KBM-7 (cell line): ENCODE measurements at regions not wholly inside any gene's neighbourhood (a gene's known extent, or its start where the extent isn't known, plus 50 kb on each side); places are given as distances from the start of the nearest gene placed in this dataset.

ENCODE experiments used
- DNase-seq: peaks from one replicate; pipeline ENCODE4 v3.0.0-alpha.2; 2015
- in situ Hi-C: fragments of 300-500 bp; cut with MboI; formaldehyde crosslinking; loops from 2 replicates; pipeline ENCODE4 v1.14.3; 2020; ENCODE audit warnings: low sequenced_read_pairs, low pct_unique_long_range_greater_than_20kb, mixed read lengths

DNA sequence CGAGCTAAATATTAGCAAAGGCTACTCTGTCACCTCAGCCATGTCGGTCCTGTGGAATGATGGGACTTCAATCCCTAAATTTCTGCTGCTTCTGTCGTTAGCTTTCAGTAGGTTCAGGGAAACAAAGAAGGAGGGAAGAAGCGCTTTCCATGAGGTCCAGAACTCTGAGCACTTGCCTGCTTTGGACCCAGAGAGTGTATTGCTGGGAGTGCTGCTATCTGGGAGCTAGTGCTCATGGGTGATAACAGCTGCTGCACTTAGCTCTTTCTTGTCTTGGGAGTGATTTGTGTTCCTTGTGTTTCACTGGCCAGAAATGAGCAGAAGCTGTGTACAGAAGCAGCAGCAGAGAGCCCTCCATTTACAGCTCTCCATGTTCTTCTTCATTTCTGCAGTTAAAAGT lies 369.8 kb downstream of the DIPK2A start:
- no peak for DNase-seq
- in situ Hi-C loops = no loop called here

- DNase-seq = no peak
- in situ Hi-C loops = no loop called here
Measured at GRCh38 chr3:144343343-144343742, 371.7 kb downstream of the DIPK2A start.

DNA sequence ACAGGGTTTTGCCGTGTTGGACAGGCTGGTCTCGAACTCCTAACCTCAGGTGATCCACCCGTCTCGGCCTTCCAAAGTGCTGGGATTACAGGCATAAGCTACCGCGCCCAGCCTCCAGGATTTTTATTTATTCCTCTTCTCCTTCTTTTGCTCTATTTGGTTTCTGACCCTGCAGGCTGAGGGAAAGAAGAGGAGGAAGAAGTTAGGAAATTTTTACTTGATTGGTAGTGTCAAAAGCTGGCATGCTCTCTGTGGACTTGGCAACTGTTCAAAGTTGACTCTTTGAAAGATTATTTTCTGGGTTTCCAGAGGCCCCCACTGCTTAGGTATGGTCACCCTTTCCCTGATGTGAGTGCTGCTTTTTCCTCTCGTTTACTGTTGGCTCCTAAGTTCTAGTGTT lies 372.2 kb downstream of the DIPK2A start:
- in situ Hi-C loops = no loop called here
- DNase-seq = no peak

DNA sequence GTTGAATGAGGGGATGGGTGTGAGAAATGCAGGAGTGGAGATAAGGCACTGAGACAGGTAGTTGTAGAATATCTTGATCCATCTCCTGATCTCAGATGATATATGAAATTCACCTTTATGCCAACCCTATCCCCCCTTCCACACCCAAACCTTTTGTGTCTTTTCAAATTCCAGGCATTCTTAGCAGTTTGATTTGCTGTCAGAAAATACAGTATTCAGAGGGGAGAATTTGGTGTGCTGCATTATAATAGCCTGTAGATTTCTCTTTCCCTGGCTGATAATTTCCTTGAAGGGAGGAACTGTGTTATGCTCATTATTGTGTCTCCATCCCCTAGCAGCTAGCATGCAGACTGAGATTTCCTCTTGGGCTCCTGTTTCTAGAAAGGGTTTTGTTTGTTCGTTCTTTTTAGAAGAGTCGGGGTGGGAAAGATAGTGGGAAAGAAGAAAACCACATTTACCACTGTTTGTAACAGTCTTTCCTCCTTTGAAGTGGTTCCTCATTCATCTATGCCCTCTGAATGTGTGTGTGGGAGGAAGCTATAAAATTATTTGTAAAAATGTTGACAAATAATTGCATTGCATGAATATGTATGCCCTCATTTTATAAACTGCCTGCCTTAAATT lies 373.4 kb downstream of the DIPK2A start:
- in situ Hi-C loops = no loop called here
- DNase-seq = peak; percentile 69

DNA sequence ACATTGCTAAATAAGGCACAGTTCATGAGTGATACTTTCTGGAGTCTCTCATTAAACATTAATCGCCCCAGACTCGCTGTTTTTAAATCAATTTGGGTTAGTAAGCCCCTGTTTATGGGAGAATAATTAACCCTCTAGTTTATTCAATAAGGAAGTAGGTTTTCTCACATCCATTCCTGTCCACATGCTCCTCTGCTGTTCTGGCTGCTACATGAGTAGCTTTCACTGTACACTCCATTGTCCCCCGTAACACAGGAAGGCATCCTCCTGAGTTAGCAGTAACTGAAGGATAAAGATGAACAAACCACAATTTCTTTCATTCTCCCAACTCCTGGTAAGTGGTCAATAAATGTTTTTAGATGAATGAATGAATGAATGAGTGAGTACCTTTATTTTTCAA lies 378.5 kb downstream of the DIPK2A start:
- in situ Hi-C loops = no loop called here
- no peak for DNase-seq

DNA sequence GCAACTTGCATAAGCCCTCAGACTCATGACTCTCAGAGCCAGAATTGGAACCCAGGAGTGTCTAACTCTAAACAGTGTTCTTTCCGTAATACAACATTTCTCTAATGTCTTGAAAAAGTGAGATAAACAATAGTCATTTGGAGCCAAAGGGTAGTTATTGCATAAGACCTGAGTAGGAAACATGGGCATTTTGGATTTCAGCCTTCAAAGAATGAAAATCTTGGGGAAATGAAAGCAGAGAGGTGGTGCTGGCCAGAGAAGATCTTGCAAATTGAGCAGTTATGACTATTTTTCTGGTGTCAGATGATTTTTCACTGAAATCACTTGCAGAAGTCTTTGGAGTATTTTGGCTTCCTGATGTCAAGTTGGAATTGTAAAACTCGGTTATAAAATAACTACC lies 379.4 kb downstream of the DIPK2A start:
- in situ Hi-C loops = no loop called here
- DNase-seq = no peak

DNA sequence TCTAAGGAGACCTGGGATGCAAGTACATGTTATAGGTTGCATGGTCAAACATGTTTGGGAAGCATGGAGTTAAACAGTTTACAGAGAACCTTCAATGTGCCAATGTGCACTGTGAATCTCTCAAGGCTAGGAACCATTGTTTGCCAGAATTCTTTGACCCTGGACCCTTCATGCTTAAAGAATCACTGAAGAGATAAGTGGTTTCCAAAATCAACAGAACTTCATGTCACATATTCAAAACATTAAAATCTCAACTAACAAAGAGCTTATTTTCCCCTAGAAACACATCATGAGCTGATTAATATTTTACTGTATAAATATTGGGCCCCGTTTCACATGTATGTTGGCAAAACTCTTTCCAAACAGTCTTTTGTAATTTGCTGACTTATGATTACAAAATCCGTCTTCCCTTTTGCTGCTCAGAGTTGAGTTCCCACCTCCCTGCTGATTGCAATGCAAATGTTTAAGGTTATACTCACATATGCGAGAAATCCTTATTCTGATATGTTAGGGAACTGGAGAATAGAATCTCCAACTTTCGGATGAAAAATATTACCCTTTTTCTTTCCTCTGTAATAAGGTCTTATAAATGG lies 380.2 kb downstream of the DIPK2A start:
- in situ Hi-C loops = no loop called here
- no peak for DNase-seq

GRCh38 chr3:144358191-144358590 lies 386.6 kb downstream of the DIPK2A start:
- in situ Hi-C loops = no loop called here
- no peak for DNase-seq

GRCh38 chr3:144361002-144361401 lies 389.4 kb downstream of the DIPK2A start:
- in situ Hi-C loops = no loop called here

GRCh38 chr3:144362126-144362525 lies 390.5 kb downstream of the DIPK2A start:
- in situ Hi-C loops = no loop called here
- no peak for DNase-seq

More at GRCh38 chr3:144361002-144361401, 389.4 kb downstream of the DIPK2A start:
- no peak for DNase-seq

- DNase-seq = no peak
- in situ Hi-C loops = no loop called here
Measured at GRCh38 chr3:144363856-144364255, 392.2 kb downstream of the DIPK2A start.

DNA sequence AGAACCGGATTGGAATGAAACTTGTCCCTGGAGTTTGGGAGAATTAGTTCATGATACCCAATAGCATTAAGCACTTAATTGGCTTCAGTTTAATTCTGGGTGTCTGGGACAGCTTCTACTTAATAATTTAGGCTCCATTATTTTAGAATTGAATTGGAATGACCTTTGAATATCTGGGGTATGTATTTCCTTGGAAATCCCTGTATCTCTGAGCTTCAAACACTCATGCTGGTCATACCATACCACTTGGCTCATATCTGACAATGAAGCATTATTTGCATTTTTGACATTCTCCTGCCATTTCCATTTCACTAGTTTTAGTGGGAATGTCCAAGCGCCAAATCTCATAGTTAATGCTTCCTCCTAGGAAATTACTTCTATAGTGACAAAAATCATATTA lies 393.1 kb downstream of the DIPK2A start:
- DNase-seq = no peak
- in situ Hi-C loops = no loop called here

DNA sequence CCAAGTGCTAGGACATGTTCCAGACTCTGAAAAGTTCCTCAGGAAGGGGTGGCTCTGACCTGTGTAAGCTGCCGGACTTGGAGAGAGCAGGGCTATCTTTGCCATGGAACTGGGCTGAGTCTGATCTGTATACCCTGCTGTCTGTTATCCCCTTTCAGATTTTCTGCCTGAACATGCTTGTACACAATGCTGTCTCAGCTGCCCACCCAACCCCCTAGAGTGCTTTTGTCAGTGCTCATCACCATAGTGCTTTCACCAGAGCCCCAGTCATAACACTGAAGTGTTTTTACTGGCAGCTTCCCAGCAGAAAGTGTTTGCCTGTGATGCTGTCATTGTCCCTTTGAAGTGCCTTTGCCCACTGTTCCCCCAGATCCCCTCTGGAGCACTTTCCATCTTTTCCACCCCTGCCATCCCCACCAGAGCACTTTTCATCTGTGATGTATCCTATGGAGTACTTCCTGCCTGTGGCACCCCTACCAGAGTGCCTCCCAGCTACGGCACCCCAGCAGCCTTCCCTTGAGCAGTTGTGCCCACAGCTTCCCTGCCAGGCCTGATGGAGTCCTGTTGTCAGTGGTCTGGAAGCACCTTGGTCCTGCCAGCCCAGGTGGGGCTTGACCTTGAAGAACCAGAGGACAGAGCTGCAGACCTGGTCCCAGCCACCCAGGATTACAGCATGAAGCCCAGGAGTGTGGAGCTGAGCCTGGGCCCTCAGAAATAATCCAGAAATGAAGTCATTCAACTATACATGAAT lies 397.7 kb downstream of the DIPK2A start:
- in situ Hi-C loops = no loop called here
- no peak for DNase-seq

DNA sequence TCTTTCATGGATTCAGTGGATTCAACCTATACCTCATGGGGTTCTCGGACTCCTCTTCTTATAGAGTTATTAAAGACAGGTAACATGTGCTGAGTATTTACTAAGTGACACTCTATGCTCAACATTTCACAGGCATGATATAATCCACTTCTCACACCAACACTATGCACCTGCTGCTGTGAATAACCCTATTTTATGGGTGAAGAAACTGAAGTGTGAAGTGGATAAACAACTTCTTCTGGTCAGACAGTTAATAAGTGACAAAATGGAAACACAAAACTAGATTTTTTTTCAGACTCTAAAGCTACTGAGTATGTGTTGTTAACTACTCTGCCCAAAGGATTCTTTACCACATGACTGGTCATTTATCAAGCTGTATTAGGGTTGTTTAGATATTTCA lies 403.5 kb downstream of the DIPK2A start:
- in situ Hi-C loops = no loop called here
- DNase-seq = no peak

GRCh38 chr3:144380849-144381248 lies 409.2 kb downstream of the DIPK2A start:
- in situ Hi-C loops = no loop called here
- no peak for DNase-seq

GRCh38 chr3:144381607-144382006 lies 410.0 kb downstream of the DIPK2A start:
- no peak for DNase-seq
- in situ Hi-C loops = no loop called here

DNA sequence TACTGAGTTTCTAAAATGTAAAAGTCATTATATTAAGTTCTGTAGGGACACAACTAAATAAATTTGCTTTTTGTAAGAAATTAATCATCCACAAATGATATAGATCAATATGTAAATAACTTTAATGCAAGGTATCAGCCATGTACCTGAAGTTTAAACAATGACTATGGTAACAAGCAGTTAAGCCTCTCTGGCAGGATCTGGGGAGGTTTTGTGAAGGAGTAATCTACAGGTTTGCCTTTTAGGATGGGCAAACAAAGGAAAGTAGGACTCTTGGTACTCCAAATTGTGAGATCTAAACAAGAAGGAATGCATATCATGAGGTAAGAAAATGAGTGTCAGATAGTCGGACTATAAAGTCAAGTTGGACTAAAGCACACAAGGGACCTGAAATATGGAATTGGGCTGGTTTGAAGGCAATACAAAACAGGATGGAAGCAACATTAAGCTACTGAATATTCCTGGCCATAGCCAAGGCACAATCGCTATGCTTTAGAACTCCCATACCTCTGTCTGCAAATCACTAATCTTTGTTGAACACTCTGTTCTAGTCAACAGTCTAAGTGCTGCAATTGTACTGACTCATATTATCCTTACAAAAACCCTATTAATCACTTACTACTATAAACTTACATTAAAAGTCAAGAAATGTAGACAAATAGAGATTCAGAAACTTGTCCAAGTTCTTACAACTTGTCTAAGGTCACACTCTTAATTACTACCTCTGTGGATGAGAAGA lies 412.8 kb downstream of the DIPK2A start:
- in situ Hi-C loops = no loop called here
- no peak for DNase-seq

DNA sequence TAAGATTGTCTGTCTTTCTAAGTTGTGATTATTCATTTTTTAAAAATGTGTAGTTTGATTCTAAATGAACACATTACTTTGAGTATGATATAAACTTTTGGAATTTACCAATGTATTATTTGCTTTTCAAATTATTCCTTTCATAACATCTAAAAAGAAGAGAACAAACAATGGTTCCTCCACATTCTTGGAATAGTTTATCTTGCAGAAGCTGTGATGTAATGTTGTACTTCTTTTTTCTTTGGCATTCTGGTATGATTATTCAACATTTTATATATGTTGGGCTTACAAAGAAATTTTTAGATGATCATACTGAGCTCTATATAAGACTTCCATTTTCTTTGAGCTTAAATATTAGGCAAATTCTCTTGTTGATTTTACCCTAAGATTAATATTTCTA lies 419.2 kb downstream of the DIPK2A start:
- DNase-seq = no peak
- in situ Hi-C loops = no loop called here

- DNase-seq = no peak
- in situ Hi-C loops = no loop called here
Measured at GRCh38 chr3:144391236-144391635, 419.6 kb downstream of the DIPK2A start.

DNA sequence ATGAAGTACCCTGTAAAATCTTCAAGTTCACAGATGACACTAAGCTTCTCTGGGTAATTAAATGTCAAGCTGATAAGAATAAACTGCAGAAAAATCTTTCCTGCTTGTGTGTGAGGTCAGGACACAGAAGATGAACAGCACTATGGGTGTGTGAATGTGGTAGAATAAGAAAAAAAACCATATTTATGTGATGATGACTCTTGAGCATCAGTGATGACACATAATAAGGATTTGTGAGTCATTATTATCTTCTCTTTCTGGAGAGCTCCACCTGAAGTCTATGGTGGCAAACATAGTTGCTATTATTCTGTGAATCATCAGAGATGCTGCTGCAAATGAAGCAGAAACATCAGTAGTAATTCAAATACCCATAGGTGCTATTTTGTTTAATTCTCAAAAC lies 422.4 kb downstream of the DIPK2A start:
- in situ Hi-C loops = no loop called here
- no peak for DNase-seq
